ENCODE measurements at regions not wholly inside any gene's neighbourhood (a gene's known extent, or its start where the extent isn't known, plus 50 kb on each side); places are given as distances from the start of the nearest gene placed in this dataset.
"Not testable (repeated sequence)": the region's sequence is repeated elsewhere in the genome, so short reads cannot be mapped to it uniquely, and the experiment has no call there.

- DNase-seq (ENCODE audit: low spot score): no peak
Measured at GRCh38 chr13:48808683-48809082, 155.0 kb downstream of the CYSLTR2 start.

- DNase-seq (ENCODE audit: low spot score): no peak
Measured at GRCh38 chr13:48810013-48810412, 156.3 kb downstream of the CYSLTR2 start.

GRCh38 chr13:48813518-48813917 lies 159.8 kb downstream of the CYSLTR2 start:
- no peak for DNase-seq (ENCODE audit: low spot score)

GRCh38 chr13:48816700-48817099 lies 159.0 kb upstream of the FNDC3A start:
- DNase-seq (ENCODE audit: low spot score): no peak

GRCh38 chr13:48817166-48817802 lies 158.4 kb upstream of the FNDC3A start:
- no peak for DNase-seq (ENCODE audit: low spot score)

- no peak for DNase-seq (ENCODE audit: low spot score)
Measured at GRCh38 chr13:48818495-48819356, 157.0 kb upstream of the FNDC3A start.

GRCh38 chr13:48819376-48819775 lies 156.3 kb upstream of the FNDC3A start:
- DNase-seq (ENCODE audit: low spot score): peak; percentile 65

- no peak for DNase-seq (ENCODE audit: low spot score)
Measured at GRCh38 chr13:48819899-48820298, 155.8 kb upstream of the FNDC3A start.

- not testable (repeated sequence) for DNase-seq (ENCODE audit: low spot score)
Measured at GRCh38 chr13:48823526-48823925, 152.2 kb upstream of the FNDC3A start.

- no peak for DNase-seq (ENCODE audit: low spot score)
Measured at GRCh38 chr13:48826039-48826438, 149.7 kb upstream of the FNDC3A start.

GRCh38 chr13:48826922-48827454 lies 148.7 kb upstream of the FNDC3A start:
- DNase-seq (ENCODE audit: low spot score): not testable (repeated sequence)

DNA sequence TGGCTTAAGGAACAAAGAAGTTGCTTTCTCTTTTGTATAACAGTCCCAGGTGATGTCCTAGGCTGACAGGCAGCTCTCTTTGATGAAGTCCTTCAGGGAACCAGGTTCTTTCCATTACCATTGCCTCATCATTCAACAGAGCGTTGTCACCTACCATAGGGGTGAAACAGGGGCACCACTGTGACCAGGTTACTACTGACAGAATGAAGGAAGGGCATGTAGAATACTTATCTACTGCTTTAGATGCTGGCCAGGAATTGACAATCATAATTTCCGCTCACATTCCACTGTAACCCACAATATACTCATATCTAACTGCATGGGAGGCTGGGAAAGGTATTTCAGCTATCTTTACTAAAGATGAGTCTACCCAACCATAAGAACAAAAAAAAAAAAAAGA lies 148.0 kb upstream of the FNDC3A start:
- no peak for DNase-seq (ENCODE audit: low spot score)

DNA sequence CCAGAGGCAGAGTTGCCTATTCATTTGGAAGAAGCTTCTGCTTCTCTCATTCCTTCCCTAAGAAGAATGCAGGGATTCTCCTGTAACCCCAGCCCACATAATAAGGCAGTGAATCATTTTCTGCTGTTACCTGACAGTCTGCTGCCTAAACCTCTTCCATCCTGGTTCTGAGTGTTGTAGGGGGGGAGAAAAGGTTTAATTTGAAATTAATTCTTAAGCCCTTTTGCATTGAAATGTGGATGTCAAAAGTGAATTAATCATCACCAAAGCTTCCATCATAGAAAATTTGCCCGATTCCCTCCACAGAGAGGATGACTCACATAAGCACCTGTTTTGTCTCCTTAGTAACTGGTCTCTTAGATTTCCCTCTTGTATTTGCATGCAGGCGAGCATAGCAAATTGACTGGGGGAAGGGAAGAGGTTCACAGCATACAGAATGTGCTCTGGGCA lies 146.7 kb upstream of the FNDC3A start:
- no peak for DNase-seq (ENCODE audit: low spot score)

- DNase-seq (ENCODE audit: low spot score): no peak
Measured at GRCh38 chr13:48829536-48829935, 146.2 kb upstream of the FNDC3A start.

DNA sequence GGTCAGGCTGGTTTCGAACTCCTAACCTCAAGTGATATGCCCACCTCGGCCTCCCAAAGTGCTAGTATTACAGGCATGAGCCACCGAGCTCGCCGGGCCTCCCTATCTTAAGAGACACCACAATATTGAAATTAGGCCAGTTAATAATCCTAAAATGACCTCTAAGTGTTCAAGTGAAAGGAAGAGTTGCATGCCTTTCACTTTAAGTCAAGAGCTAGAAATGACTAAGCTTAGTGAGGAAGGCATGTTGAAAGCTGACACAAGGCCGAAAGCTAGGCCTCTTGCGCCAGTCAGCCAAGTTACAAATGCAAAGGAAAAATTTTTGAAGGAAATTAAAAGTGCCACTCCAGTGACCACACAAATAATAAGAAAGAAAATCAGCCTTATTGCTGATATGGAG lies 144.5 kb upstream of the FNDC3A start:
- DNase-seq (ENCODE audit: low spot score): no peak

GRCh38 chr13:48833412-48833811 lies 142.3 kb upstream of the FNDC3A start:
- no peak for DNase-seq (ENCODE audit: low spot score)

GRCh38 chr13:48835326-48835725 lies 140.4 kb upstream of the FNDC3A start:
- DNase-seq (ENCODE audit: low spot score): not testable (repeated sequence)

DNA sequence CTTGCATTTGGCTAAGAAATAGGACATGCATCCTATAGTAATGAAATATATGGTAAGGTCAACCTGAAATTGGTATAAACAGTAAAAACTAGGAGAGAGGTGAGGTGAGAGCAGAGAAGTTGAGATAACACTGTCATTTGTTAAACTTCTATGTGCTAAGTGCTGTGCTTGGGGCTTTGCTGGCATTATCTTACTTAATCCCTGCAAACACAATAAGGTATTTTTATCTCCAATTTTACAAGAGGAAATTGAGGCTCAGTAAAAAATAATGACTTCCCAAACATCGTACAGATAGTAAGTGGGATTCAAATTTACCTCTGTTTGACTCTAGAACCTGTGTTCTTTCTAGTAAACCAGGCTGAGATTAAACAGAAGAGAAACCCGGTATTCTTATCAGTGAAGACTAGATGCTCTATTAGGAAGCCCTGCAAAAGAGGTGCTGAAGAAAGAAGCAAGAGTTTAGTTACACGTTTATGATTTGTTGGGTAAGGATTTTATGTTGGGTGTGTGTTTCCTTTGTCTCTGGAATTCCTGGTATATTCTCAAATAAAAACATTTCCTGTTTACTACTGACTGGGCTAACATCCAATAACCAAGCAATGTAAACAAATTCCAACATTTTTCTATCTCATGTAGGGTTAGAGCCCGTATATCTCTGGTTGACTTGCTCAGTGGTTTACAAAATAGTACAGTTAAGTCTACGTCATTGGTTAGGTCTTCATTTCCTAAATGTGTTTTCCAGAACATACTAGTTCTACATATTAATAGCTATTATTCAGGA lies 137.3 kb upstream of the FNDC3A start:
- no peak for DNase-seq (ENCODE audit: low spot score)

DNA sequence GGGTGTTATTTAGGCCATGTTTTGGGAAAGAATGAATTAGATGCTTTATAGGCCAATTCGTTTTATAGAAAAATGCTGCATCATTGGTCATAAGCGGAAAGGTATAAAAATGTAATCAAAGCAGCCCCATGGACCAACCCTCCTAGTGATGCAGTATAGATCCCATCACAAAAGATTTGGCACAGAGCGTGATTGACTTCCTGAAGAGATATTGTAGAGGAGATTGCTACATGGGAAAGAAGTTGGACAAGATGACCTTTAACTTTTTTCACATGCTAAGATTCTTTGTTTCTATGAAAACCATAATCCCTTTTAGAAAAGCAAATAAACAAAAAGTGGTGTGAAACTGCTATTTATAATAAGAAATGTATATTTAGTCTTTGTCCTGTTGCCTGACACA lies 136.5 kb upstream of the FNDC3A start:
- DNase-seq (ENCODE audit: low spot score): no peak

DNA sequence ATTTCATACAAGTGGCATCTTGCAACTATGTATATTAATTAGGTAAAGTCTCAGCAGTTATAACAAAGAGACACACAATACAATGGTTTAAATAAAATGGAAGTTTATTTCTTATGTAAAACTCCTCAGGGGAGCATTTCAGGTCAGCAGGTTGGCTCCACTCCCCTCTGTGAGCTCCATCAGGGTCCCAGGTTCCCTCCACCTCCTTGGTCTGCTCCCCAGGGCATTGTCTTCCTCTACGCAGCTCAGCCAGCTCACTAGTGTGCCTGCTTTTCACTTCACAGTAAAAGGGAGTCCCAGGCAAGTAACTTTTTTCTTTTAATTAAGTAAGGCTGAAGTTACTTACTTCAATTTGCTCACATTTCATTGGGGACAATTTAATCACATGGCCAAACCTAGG lies 135.3 kb upstream of the FNDC3A start:
- no peak for DNase-seq (ENCODE audit: low spot score)

GRCh38 chr13:48842316-48842715 lies 133.4 kb upstream of the FNDC3A start:
- DNase-seq (ENCODE audit: low spot score): no peak
